C4-2B (cell line): ENCODE measurements at regions not wholly inside any gene's neighbourhood (a gene's known extent, or its start where the extent isn't known, plus 50 kb on each side); places are given as distances from the start of the nearest gene placed in this dataset.

Experiments
- ZFX ChIP-seq: fragments of 450-650 bp; IDR thresholded peaks from 2 replicates; pipeline ENCODE4 v1.6.1; 2017
- TF ChIP-seq, protein P1 (sequence below): fragments of 450-650 bp; conservative IDR thresholded peaks from 2 replicates; pipeline ENCODE4 v1.5.1; 2017; ENCODE audit warnings: mild to moderate bottlenecking

DNA sequence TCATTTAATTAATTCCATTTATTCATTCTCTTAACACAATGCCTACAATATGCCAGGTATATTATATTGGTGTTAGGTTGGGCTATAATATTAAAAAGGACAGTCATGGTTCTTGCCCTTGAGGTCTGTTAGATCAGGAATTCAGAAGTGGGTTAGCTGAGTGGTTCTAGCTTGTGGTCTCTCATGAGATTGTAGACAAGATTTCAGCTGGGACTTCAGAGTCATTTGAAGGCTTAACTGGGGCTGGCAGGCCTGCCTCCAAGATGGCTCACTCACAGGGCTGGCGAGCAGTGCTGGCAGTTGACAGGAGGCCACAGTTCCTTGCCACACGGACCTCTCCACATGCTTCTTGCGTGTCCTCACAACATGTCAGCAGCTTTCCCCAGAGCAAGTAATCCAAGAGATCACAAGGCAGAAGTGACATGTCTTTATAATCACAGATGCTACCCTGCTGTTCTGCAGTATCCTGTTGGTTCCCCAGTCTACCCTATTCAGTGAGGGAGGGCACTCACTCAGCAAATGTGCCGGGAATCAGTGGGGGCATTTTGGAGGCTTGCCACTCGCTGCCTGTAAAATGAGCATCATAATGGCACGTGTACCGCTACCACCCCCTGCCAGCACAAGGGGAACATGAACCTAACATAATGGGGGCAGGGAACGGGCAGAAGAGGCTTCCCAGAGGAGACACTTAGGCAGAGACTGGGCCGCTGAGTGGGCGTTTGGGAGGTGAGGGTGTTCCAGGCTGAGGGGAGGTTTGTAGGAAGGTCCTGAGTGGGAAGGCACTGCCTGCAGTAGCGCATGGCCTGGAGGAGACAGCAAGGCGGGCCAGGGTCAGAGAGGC, 70.0 kb downstream of the EXOSC2 start:
- TF ChIP-seq, protein P1, sequence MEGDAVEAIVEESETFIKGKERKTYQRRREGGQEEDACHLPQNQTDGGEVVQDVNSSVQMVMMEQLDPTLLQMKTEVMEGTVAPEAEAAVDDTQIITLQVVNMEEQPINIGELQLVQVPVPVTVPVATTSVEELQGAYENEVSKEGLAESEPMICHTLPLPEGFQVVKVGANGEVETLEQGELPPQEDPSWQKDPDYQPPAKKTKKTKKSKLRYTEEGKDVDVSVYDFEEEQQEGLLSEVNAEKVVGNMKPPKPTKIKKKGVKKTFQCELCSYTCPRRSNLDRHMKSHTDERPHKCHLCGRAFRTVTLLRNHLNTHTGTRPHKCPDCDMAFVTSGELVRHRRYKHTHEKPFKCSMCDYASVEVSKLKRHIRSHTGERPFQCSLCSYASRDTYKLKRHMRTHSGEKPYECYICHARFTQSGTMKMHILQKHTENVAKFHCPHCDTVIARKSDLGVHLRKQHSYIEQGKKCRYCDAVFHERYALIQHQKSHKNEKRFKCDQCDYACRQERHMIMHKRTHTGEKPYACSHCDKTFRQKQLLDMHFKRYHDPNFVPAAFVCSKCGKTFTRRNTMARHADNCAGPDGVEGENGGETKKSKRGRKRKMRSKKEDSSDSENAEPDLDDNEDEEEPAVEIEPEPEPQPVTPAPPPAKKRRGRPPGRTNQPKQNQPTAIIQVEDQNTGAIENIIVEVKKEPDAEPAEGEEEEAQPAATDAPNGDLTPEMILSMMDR, result no peak
- TF ChIP-seq ZFX, result no peak
